HCT116 (cell line): ENCODE measurements at regions not wholly inside any gene's neighbourhood (a gene's known extent, or its start where the extent isn't known, plus 50 kb on each side); places are given as distances from the start of the nearest gene placed in this dataset.

ENCODE experiments used
- ATAC-seq: fragments of 200-7000 bp; cut with Tn5 transposase; 2 replicates; pipeline ENCODE4 v1.9.1; 2020; ENCODE audit warnings: mild to moderate bottlenecking, moderate library complexity
- BruUV-seq: library from RNA; stranded (reverse); fragments of 400-500 nt; replicated peaks from 2 replicates; lab custom pipeline; 2021; lab: Mats Ljungman, UMichigan
- CTCF ChIA-PET: fragments of 300-600 bp; sonication (Branson Sonifier 250); formaldehyde crosslinking; loops from one replicate; lab custom pipeline; 2021; ENCODE audit warnings: antibody characterized with exemption; lab: Charles Lee
- POLR2A ChIA-PET: fragments of 300-600, 350-600 bp; sonication (Branson Sonifier 250); formaldehyde crosslinking; loops from one replicate; lab custom pipeline; 2021; ENCODE audit warnings: antibody characterized with exemption; lab: Charles Lee
- RAD21 ChIA-PET, 2 experiments: fragments of 300-600 bp; sonication (Branson Sonifier 250); formaldehyde crosslinking; loops; one replicate each; lab custom pipeline; 2023; ENCODE audit warnings: low total read pairs in 2 of 2; ENCODE audit not compliant: uncharacterized antibody in 2 of 2, unreplicated experiment in 2 of 2, low non-redundant PET in 1 of 2; lab: Charles Lee
- DNase-seq: peaks from one replicate; pipeline ENCODE4 v3.0.0-alpha.2; 2010; ENCODE audit warnings: low read depth, low spot score
- H2AFZ ChIP-seq: fragments of 200-600 bp; shearing (Covaris generic), sonication (generic); 2 replicates; pipeline ENCODE4 v1.6.1; 2017; ENCODE audit warnings: low read depth, mixed run types, mixed read lengths, antibody characterized with exemption, low read length; ENCODE audit not compliant: poor library complexity, severe bottlenecking
- H3K27ac ChIP-seq: 2 replicates; pipeline ENCODE4 v1.5.1; 2012; ENCODE audit warnings: low read depth, low read length
- H3K27me3 ChIP-seq: fragments of 200-600 bp; sonication (generic); 2 replicates; pipeline ENCODE4 v1.6.1; 2016; ENCODE audit warnings: mixed run types, low read length, mixed read lengths; ENCODE audit not compliant: insufficient read depth
- H3K36me3 ChIP-seq, 2 experiments: fragments of 200-500 bp in 1 of 2; fragments of 200-600 bp in 1 of 2; sonication (Bioruptor generic) in 1 of 2; sonication (generic) in 1 of 2; 2 replicates each; pipeline versions ENCODE4 v1.5.1 to v1.6.1; 2014 to 2016; ENCODE audit warnings: low read length in 2 of 2, inconsistent platforms in 1 of 2, mixed read lengths in 1 of 2, mixed run types in 1 of 2; ENCODE audit not compliant: insufficient read depth in 2 of 2, control insufficient read depth in 1 of 2
- H3K4me1 ChIP-seq, 2 experiments: fragments of 200-600 bp in 1 of 2; sonication (generic) in 1 of 2; 2 replicates each; pipeline versions ENCODE4 v1.5.1 to v1.6.1; 2012 to 2017; ENCODE audit warnings: low read length in 2 of 2, inconsistent platforms in 1 of 2, mild to moderate bottlenecking in 1 of 2, mixed read lengths in 1 of 2, mixed run types in 1 of 2, moderate library complexity in 1 of 2; ENCODE audit not compliant: insufficient read depth in 2 of 2, control insufficient read depth in 1 of 2
- H3K4me2 ChIP-seq: fragments of 200-600 bp; sonication (generic); 2 replicates; pipeline ENCODE4 v1.6.1; 2017; ENCODE audit warnings: mixed run types, low read length, mixed read lengths
- H3K4me3 ChIP-seq, 2 experiments: fragments of 200-600 bp in 1 of 2; sonication (generic) in 1 of 2; replicated peaks in 1 of 2; 2 replicates each; pipeline ENCODE4 v1.5.1; 2011 to 2016; ENCODE audit warnings: low read length in 2 of 2, control low read depth in 1 of 2, low read depth in 1 of 2, mild to moderate bottlenecking in 1 of 2, mixed read lengths in 1 of 2, mixed run types in 1 of 2
- H3K79me2 ChIP-seq: fragments of 200-600 bp; sonication (generic); 2 replicates; pipeline ENCODE4 v1.6.1; 2017; ENCODE audit warnings: mild to moderate bottlenecking, mixed run types, low read length, moderate library complexity, mixed read lengths; ENCODE audit not compliant: insufficient read depth
- H3K9ac ChIP-seq: fragments of 200-600 bp; sonication (generic); 2 replicates; pipeline ENCODE4 v1.6.1; 2016; ENCODE audit warnings: low read length, mixed read lengths
- H3K9me2 ChIP-seq: fragments of 200-600 bp; sonication (generic), shearing (Covaris generic); 2 replicates; pipeline ENCODE4 v1.6.1; 2017; ENCODE audit warnings: mixed run types, mild to moderate bottlenecking, moderate library complexity; ENCODE audit not compliant: insufficient read depth
- H3K9me3 ChIP-seq, 2 experiments: fragments of 200-500 bp in 1 of 2; fragments of 200-600 bp in 1 of 2; sonication (Bioruptor generic) in 1 of 2; sonication (generic) in 1 of 2; 2 replicates each; pipeline ENCODE4 v1.6.1; 2014 to 2017; ENCODE audit warnings: low read length in 2 of 2, mixed read lengths in 2 of 2, inconsistent platforms in 1 of 2, low read depth in 1 of 2, mild to moderate bottlenecking in 1 of 2, mixed run types in 1 of 2, moderate library complexity in 1 of 2; ENCODE audit not compliant: control insufficient read depth in 1 of 2, insufficient read depth in 1 of 2
- H4K20me1 ChIP-seq: fragments of 200-600 bp; sonication (generic), shearing (Covaris generic); 2 replicates; pipeline ENCODE4 v1.6.1; 2017; ENCODE audit warnings: mixed run types, mild to moderate bottlenecking, moderate library complexity; ENCODE audit not compliant: insufficient read depth
- CBX3 ChIP-seq: IDR thresholded peaks from 2 replicates; pipeline ENCODE4 v1.6.1; 2012; ENCODE audit warnings: low read depth
- EGR1 ChIP-seq: IDR thresholded peaks from 2 replicates; pipeline ENCODE4 v1.6.1; 2012; ENCODE audit warnings: low read depth
- ELF1 ChIP-seq: IDR thresholded peaks from 2 replicates; pipeline ENCODE4 v1.6.1; 2012; ENCODE audit warnings: low read depth, borderline replicate concordance
- EZH2phosphoT487 ChIP-seq: fragments of 200-600 bp; IDR thresholded peaks from 2 replicates; pipeline ENCODE4 v1.6.1; 2018; ENCODE audit warnings: antibody characterized with exemption, borderline replicate concordance
- JUND ChIP-seq: IDR thresholded peaks from 2 replicates; pipeline ENCODE4 v1.6.1; 2012
- RAD21 ChIP-seq: IDR thresholded peaks from 2 replicates; pipeline ENCODE4 v1.6.1; 2012; ENCODE audit warnings: low read depth, mild to moderate bottlenecking
- TCF7L2 ChIP-seq: IDR thresholded peaks from 2 replicates; pipeline ENCODE4 v1.7.0; 2011; ENCODE audit warnings: borderline replicate concordance, inconsistent platforms; ENCODE audit not compliant: insufficient read depth, insufficient read length; ENCODE audit errors: extremely low read depth
- YY1 ChIP-seq: IDR thresholded peaks from 2 replicates; pipeline ENCODE4 v1.6.1; 2011; ENCODE audit warnings: low read length, low read depth, moderate library complexity, mild to moderate bottlenecking; ENCODE audit not compliant: insufficient replicate concordance; ENCODE audit errors: extremely low read depth
- ZFX ChIP-seq: fragments of 450-650 bp; IDR thresholded peaks from 2 replicates; pipeline ENCODE4 v1.6.1; 2017
- intact Hi-C: fragments of 100-400 bp; cut with micrococcal nuclease; formaldehyde crosslinking; loops from 2 replicates; pipeline ENCODE4 v1.10.0; 2022
- TF ChIP-seq, protein P1 (sequence below): IDR thresholded peaks from 2 replicates; pipeline ENCODE4 v1.6.1; 2012; ENCODE audit warnings: low read depth
- TF ChIP-seq, protein P2 (sequence below): IDR thresholded peaks from 2 replicates; pipeline ENCODE4 v1.6.1; 2012
- TF ChIP-seq, protein P3 (sequence below): IDR thresholded peaks from 2 replicates; pipeline ENCODE4 v1.6.1; 2012
- TF ChIP-seq, protein P4 (sequence below): IDR thresholded peaks from 2 replicates; pipeline ENCODE4 v1.6.1; 2011; ENCODE audit warnings: mild to moderate bottlenecking, low read length, moderate library complexity; ENCODE audit not compliant: insufficient replicate concordance; ENCODE audit errors: extremely low read depth

DNA sequence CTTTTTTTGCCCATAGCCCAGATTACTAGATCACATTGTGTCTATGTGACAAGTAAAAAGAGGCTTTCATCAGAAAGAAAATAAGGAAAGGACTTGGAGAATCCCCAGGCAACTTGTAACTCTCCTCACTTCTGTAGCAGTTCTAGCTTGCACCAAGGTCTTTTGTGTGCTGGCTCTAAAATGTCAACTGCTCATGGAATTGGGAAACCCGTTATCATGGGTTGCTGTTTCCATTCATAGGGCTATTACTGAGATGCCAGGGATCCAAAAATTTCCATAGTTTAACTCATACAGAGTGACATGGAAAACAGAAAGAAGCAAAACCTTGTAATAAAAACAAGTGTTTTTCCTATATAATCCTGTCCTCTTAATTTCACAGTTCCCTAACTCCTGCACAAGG is 123.9 kb upstream of the FBXL7 start:
- H3K27me3 ChIP-seq = no peaks in the 10 kb centered on the region
- H3K79me2 ChIP-seq = no peaks in the 10 kb centered on the region
- no peak overlapping the region for H3K4me2 ChIP-seq
- no peak overlapping the region for H2AFZ ChIP-seq
- H3K9ac ChIP-seq = no peak overlapping the region
- ChIA-PET POLR2A (no interaction called here), RAD21 (no interaction called here)
- H3K27ac ChIP-seq = no peak overlapping the region
- H3K9me2 ChIP-seq = no peaks in the 10 kb centered on the region
- ATAC-seq = no peak
- no peaks in the 10 kb centered on the region for H3K36me3 ChIP-seq
- no TSS peak for BruUV-seq
- intact Hi-C loops = no loop called here
- no peaks in the 10 kb centered on the region for H4K20me1 ChIP-seq
- TF ChIP-seq YY1 (no peak), TCF7L2 (no peak)
- TF ChIP-seq, all 23 proteins: peak for 0
- Histone ChIP-seq H3K9me3 (peaks cover 8 to 17% of the 10 kb centered on the region in 2 experiments; a peak in 2 of 4 replicates), H3K4me3 (no peak overlapping the region), H3K4me1 (no peaks in the 10 kb centered on the region)
- no peak for DNase-seq
- CTCF ChIA-PET = no interaction called here

DNA sequence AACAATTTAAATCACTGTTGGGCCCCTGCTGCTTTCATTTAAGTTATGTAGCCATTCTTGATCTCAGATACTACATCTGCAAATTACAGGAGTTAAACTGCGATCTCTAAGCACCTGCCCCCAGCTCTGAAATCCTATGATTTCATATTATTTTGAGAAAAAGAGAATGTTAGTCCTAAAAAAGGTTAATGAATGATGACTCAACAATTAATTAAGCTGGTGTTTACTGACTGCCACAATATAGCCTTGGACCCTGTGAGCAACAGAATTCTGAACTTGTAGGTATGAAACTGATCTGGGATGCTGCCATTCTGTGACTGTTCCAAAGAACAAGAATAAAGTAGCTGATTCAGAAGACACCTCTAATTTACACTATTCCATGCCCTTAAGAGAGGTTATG is 124.4 kb upstream of the FBXL7 start:
- Histone ChIP-seq H3K4me3 (no peak overlapping the region), H4K20me1 (no peaks in the 10 kb centered on the region), H3K27ac (no peak overlapping the region), H3K9ac (no peak overlapping the region), H3K9me3 (peaks cover 10 to 17% of the 10 kb centered on the region in 2 experiments; a peak in 2 of 4 replicates), H3K9me2 (no peaks in the 10 kb centered on the region), H3K4me1 (no peaks in the 10 kb centered on the region), H3K4me2 (no peak overlapping the region), H3K36me3 (no peaks in the 10 kb centered on the region), H3K79me2 (no peaks in the 10 kb centered on the region), H2AFZ (no peak overlapping the region), H3K27me3 (no peaks in the 10 kb centered on the region)
- ChIA-PET POLR2A (no interaction called here), RAD21 (no interaction called here), CTCF (no interaction called here)
- ATAC-seq = no peak
- no TSS peak for BruUV-seq
- intact Hi-C loops = no loop called here
- TF ChIP-seq, protein P1, sequence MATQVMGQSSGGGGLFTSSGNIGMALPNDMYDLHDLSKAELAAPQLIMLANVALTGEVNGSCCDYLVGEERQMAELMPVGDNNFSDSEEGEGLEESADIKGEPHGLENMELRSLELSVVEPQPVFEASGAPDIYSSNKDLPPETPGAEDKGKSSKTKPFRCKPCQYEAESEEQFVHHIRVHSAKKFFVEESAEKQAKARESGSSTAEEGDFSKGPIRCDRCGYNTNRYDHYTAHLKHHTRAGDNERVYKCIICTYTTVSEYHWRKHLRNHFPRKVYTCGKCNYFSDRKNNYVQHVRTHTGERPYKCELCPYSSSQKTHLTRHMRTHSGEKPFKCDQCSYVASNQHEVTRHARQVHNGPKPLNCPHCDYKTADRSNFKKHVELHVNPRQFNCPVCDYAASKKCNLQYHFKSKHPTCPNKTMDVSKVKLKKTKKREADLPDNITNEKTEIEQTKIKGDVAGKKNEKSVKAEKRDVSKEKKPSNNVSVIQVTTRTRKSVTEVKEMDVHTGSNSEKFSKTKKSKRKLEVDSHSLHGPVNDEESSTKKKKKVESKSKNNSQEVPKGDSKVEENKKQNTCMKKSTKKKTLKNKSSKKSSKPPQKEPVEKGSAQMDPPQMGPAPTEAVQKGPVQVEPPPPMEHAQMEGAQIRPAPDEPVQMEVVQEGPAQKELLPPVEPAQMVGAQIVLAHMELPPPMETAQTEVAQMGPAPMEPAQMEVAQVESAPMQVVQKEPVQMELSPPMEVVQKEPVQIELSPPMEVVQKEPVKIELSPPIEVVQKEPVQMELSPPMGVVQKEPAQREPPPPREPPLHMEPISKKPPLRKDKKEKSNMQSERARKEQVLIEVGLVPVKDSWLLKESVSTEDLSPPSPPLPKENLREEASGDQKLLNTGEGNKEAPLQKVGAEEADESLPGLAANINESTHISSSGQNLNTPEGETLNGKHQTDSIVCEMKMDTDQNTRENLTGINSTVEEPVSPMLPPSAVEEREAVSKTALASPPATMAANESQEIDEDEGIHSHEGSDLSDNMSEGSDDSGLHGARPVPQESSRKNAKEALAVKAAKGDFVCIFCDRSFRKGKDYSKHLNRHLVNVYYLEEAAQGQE = no peak
- TF ChIP-seq EGR1 (no peak), ELF1 (no peak), EZH2phosphoT487 (no peak), JUND (no peak), CBX3 (no peak), ZFX (no peak), RAD21 (no peak)
- TF ChIP-seq, protein P2, sequence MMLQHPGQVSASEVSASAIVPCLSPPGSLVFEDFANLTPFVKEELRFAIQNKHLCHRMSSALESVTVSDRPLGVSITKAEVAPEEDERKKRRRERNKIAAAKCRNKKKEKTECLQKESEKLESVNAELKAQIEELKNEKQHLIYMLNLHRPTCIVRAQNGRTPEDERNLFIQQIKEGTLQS = no peak
- TF ChIP-seq, protein P3, sequence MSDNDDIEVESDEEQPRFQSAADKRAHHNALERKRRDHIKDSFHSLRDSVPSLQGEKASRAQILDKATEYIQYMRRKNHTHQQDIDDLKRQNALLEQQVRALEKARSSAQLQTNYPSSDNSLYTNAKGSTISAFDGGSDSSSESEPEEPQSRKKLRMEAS = no peak
- TF ChIP-seq, protein P4, sequence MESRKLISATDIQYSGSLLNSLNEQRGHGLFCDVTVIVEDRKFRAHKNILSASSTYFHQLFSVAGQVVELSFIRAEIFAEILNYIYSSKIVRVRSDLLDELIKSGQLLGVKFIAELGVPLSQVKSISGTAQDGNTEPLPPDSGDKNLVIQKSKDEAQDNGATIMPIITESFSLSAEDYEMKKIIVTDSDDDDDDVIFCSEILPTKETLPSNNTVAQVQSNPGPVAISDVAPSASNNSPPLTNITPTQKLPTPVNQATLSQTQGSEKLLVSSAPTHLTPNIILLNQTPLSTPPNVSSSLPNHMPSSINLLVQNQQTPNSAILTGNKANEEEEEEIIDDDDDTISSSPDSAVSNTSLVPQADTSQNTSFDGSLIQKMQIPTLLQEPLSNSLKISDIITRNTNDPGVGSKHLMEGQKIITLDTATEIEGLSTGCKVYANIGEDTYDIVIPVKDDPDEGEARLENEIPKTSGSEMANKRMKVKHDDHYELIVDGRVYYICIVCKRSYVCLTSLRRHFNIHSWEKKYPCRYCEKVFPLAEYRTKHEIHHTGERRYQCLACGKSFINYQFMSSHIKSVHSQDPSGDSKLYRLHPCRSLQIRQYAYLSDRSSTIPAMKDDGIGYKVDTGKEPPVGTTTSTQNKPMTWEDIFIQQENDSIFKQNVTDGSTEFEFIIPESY = no peak
- no peak for DNase-seq
